RWPE2 (cell line): ENCODE measurements at regions not wholly inside any gene's neighbourhood (a gene's known extent, or its start where the extent isn't known, plus 50 kb on each side); places are given as distances from the start of the nearest gene placed in this dataset.

ENCODE experiments used
- ATAC-seq: fragments of 200-7000 bp; cut with Tn5 transposase; 3 replicates; pipeline ENCODE4 v1.9.1; 2021; ENCODE audit warnings: low read depth
- DNase-seq: peaks from one replicate; pipeline ENCODE4 v3.0.0-alpha.2; 2020; ENCODE audit warnings: low spot score
- H3K27ac ChIP-seq: fragments of 450-650 bp; 2 replicates; pipeline ENCODE4 v1.5.1; 2017; ENCODE audit warnings: mild to moderate bottlenecking; ENCODE audit not compliant: poor library complexity, severe bottlenecking
- H3K27me3 ChIP-seq: fragments of 250-450 bp; sonication (Bioruptor Pico); 2 replicates; pipeline ENCODE4 v1.5.1; 2021; ENCODE audit warnings: mild to moderate bottlenecking, moderate library complexity; ENCODE audit not compliant: insufficient read depth, poor library complexity, severe bottlenecking
- H3K36me3 ChIP-seq: fragments of 250-450 bp; sonication (Bioruptor Pico); 2 replicates; pipeline ENCODE4 v1.5.1; 2020; ENCODE audit warnings: low read depth, mild to moderate bottlenecking, moderate library complexity
- H3K4me1 ChIP-seq: fragments of 250-450 bp; sonication (Bioruptor Pico); 2 replicates; pipeline ENCODE4 v1.5.1; 2021; ENCODE audit warnings: mild to moderate bottlenecking, moderate library complexity; ENCODE audit not compliant: insufficient read depth, poor library complexity, severe bottlenecking
- H3K4me3 ChIP-seq: fragments of 250-450 bp; sonication (Bioruptor Pico); 2 replicates; pipeline ENCODE4 v1.5.1; 2021; ENCODE audit warnings: mild to moderate bottlenecking, moderate library complexity; ENCODE audit not compliant: severe bottlenecking
- H3K9me3 ChIP-seq: fragments of 250-450 bp; sonication (Bioruptor Pico); 2 replicates; pipeline ENCODE4 v1.5.1; 2021; ENCODE audit warnings: mild to moderate bottlenecking, moderate library complexity; ENCODE audit not compliant: severe bottlenecking
- TF ChIP-seq, protein P1 (sequence below): fragments of 450-650 bp; IDR thresholded peaks from one replicate; pipeline ENCODE4 v1.5.1; 2017; ENCODE audit warnings: mild to moderate bottlenecking, moderate library complexity; ENCODE audit not compliant: poor library complexity, severe bottlenecking

DNA sequence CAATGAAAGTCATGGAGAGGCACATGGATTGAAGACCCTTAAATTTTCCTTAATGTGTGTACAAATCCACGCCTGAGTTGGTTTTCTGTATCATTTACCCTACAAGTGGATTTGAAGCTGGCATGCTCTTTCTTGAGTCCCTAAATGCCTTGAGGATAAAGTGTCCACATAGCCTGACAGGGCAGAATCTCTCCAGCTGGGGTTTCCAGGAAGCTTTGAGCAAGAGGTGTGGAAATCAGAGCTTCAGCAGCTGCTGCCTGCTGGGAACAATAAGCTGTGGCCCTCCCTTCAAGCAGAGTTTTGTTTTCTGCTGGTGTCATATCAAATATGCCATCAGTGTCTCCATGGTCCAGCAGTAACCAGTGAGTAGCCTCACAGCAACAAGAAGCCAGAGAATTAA is 120.3 kb upstream of the SERTM1 start:
- no peak overlapping the region for H3K27ac ChIP-seq
- H3K9me3 ChIP-seq, result no peaks in the 10 kb centered on the region
- no peak overlapping the region for H3K4me3 ChIP-seq
- no peaks in the 10 kb centered on the region for H3K36me3 ChIP-seq
- no peaks in the 10 kb centered on the region for H3K4me1 ChIP-seq
- ATAC-seq (no peak), DNase-seq (no peak)
- TF ChIP-seq, protein P1, sequence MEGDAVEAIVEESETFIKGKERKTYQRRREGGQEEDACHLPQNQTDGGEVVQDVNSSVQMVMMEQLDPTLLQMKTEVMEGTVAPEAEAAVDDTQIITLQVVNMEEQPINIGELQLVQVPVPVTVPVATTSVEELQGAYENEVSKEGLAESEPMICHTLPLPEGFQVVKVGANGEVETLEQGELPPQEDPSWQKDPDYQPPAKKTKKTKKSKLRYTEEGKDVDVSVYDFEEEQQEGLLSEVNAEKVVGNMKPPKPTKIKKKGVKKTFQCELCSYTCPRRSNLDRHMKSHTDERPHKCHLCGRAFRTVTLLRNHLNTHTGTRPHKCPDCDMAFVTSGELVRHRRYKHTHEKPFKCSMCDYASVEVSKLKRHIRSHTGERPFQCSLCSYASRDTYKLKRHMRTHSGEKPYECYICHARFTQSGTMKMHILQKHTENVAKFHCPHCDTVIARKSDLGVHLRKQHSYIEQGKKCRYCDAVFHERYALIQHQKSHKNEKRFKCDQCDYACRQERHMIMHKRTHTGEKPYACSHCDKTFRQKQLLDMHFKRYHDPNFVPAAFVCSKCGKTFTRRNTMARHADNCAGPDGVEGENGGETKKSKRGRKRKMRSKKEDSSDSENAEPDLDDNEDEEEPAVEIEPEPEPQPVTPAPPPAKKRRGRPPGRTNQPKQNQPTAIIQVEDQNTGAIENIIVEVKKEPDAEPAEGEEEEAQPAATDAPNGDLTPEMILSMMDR, result no peak
- H3K27me3 ChIP-seq, result no peaks in the 10 kb centered on the region

DNA sequence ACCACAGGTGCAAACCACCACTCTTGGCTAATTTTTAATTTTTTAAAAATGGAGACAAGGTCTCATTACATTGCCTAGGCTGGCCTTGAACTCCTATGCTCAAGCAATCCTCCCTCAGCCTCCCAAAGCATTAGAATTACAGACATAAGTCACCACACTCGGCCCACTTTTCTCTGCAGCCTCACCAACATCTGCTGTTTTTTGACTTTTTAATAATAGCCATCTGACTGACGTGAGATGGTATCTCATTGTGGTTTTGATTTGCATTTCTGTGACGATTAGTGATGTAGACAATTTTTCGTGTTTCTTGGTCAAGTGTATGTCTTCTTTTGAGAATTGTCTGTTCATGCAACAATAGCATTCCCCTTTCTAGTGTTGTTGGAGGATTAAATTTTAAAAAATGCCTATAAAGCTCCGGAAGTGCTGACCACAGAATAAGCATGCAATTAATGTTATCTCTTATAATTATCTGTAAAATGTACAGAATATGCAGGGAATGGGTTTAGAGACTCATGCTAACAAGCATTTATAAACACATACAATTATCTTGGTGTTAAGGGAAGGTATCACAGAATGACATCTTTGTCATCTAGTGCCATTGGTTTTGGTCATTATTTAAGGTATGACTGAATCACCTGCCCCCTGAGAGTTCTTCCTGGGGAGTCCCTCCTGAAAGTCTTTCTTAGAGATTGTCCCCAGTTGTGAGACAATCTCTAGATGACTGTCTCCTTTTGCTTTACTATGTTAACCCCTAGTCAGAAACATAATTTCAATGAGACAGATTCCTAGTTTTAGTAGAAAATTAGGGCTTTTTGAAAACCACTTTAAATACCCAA is 118.5 kb upstream of the SERTM1 start:
- Histone ChIP-seq H3K27me3 (no peaks in the 10 kb centered on the region), H3K27ac (no peak overlapping the region)

DNA sequence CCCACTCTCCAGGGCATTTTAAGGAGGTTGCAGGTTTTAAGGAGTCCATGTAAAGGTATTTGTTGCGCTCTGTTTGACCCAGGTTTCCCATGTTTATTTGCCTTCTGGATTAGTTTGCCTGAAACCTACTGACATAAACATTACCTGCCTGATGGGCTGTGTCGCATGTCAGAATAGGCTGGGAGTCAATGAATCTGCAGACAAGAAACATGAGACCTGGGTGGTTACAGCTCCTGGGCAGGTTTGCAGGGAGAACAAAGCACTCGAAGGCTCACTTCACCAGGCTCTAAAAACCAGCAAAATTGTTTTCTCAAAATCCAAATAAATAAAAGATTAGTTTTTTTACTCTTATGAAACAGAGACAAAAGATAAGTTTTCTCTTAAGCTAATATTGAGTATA is 114.4 kb upstream of the SERTM1 start:
- no peak overlapping the region for H3K4me3 ChIP-seq
- no peaks in the 10 kb centered on the region for H3K36me3 ChIP-seq
- H3K27ac ChIP-seq, result no peak overlapping the region
- no peaks in the 10 kb centered on the region for H3K27me3 ChIP-seq
- TF ChIP-seq, protein P1, result no peak
- ATAC-seq (no peak), DNase-seq (no peak)
- no peaks in the 10 kb centered on the region for H3K9me3 ChIP-seq
- H3K4me1 ChIP-seq, result no peaks in the 10 kb centered on the region

More for the DNA sequence above, 118.5 kb upstream of the SERTM1 start:
- H3K4me1 ChIP-seq, result no peaks in the 10 kb centered on the region
- no peak overlapping the region for H3K4me3 ChIP-seq
- no peak for DNase-seq
- no peaks in the 10 kb centered on the region for H3K36me3 ChIP-seq
- H3K9me3 ChIP-seq, result no peaks in the 10 kb centered on the region
- TF ChIP-seq, protein P1, result no peak
- ATAC-seq, result no peak

DNA sequence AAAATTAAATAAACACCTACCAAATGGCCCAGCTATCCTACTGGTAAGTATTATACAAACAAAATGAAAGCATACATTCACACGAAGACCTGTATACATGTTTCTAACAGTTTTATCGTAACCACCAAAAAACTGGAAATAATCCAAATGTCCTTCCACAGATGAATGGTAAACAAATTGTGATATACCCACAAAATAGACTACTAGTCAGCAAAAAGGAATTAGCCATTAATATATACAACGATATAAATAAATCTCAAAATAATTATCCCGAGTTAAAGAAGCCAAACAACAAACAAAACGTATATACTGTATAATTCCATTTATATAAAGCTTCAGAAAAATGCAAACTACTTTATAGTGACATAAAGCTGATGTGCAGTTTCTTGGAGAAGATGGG is 106.3 kb upstream of the SERTM1 start:
- Histone ChIP-seq H3K9me3 (no peaks in the 10 kb centered on the region), H3K27me3 (no peaks in the 10 kb centered on the region), H3K4me3 (no peak overlapping the region), H3K4me1 (no peaks in the 10 kb centered on the region), H3K36me3 (no peaks in the 10 kb centered on the region), H3K27ac (no peak overlapping the region)
- ATAC-seq, result no peak
- TF ChIP-seq, protein P1, result no peak
- no peak for DNase-seq

DNA sequence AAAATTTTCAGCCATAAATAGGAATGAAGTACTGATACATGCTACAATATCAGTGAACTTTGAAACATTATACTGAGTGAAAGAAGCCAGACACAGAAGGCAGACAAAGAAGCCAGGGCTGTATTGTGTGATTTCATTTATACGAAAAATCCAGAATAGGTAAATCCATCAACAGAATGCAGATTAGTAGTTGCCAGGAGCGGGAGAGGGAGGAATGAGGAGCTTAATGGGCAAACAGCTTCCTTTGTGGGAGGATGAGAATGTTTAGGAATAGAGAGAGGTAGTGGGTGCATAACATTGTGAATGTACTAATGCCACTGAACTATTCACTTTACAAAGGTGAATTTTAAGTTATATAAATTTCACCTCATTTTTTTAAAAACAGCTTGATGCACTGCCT is 103.3 kb upstream of the SERTM1 start:
- Histone ChIP-seq H3K4me3 (no peak overlapping the region), H3K27ac (no peak overlapping the region), H3K27me3 (no peaks in the 10 kb centered on the region), H3K4me1 (no peaks in the 10 kb centered on the region), H3K9me3 (no peaks in the 10 kb centered on the region), H3K36me3 (no peaks in the 10 kb centered on the region)
- no peak for ATAC-seq
- DNase-seq, result no peak
- TF ChIP-seq, protein P1, result no peak
